Fibroblast of pulmonary artery (primary cell): ENCODE measurements at regions not wholly inside any gene's neighbourhood (a gene's known extent, or its start where the extent isn't known, plus 50 kb on each side); places are given as distances from the start of the nearest gene placed in this dataset.

Experiments used
- DNase-seq: peaks from one replicate; pipeline ENCODE4 v3.0.0-alpha.2; 2010; ENCODE audit warnings: low read depth
- H3K4me3 ChIP-seq: replicated peaks from 2 replicates; pipeline ENCODE4 v1.5.1; 2011; ENCODE audit warnings: low read depth, mild to moderate bottlenecking, control low read depth, low read length, moderate library complexity
- TF ChIP-seq, protein P1 (sequence below): IDR thresholded peaks from 2 replicates; pipeline ENCODE4 v1.5.1; 2011; ENCODE audit warnings: mild to moderate bottlenecking, control low read depth, low read length, inconsistent platforms; ENCODE audit errors: missing control alignments

DNA sequence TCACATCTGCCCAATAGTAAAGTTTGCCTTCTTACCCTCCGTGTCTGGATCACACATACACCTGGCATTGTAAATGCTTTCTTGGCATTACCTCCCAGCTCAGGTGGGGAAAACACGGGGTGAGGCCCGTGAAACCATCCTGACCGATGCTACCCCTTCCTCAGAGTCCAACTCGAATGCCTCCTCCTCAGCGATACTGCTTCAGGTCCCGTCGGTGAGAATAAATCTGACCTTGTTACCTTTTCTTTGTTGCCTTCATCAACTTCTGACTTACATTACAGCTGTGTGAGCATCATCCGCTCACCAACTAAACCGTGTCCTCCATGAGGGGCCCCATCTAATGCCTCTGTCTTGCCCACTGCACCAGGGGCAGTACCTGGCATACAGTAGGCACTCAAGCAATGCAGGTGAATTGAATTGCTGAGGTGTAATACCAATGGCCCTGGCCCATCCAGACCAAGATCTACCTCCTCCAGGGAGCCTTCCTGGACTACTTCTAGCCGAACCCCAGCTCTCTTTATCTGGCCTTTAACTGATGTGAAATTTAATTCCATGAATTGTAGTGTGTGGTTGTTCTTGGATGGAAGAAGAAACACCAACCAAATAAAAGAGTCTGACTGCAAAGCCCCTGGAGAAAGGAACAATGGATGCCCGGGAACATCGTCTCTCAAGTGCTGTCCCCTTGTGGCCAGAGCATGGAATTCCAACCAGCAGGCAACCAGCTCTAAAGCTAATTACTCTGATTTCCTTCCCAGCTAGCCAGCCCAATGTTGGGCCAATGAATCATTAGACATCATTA, 141.5 kb downstream of the ANKRD60 start:
- peak; percentile 60 for DNase-seq
- H3K4me3 ChIP-seq: no peak overlapping the region
- TF ChIP-seq, protein P1, sequence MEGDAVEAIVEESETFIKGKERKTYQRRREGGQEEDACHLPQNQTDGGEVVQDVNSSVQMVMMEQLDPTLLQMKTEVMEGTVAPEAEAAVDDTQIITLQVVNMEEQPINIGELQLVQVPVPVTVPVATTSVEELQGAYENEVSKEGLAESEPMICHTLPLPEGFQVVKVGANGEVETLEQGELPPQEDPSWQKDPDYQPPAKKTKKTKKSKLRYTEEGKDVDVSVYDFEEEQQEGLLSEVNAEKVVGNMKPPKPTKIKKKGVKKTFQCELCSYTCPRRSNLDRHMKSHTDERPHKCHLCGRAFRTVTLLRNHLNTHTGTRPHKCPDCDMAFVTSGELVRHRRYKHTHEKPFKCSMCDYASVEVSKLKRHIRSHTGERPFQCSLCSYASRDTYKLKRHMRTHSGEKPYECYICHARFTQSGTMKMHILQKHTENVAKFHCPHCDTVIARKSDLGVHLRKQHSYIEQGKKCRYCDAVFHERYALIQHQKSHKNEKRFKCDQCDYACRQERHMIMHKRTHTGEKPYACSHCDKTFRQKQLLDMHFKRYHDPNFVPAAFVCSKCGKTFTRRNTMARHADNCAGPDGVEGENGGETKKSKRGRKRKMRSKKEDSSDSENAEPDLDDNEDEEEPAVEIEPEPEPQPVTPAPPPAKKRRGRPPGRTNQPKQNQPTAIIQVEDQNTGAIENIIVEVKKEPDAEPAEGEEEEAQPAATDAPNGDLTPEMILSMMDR: peak; percentile 96

DNA sequence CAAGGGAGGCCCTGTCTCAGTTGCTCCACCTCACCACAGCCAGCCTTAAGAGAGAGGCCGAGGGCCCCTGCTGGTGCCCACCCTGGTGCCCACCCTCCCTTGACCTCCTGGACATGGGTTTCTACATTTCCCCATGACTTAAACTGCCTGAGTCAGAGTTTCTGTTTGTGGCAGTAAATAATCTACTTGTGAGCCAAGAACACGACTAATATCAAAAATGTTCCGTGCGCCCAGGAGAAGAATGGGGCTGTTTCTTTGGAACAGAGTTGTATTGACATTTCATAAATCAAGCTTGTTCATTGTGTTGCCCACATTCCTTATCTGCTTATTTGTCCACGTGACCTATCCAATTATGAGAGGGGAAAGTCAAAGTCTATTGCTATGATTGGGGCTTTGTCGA, 143.5 kb downstream of the ANKRD60 start:
- DNase-seq: no peak
- no peak overlapping the region for H3K4me3 ChIP-seq
- TF ChIP-seq, protein P1: no peak

DNA sequence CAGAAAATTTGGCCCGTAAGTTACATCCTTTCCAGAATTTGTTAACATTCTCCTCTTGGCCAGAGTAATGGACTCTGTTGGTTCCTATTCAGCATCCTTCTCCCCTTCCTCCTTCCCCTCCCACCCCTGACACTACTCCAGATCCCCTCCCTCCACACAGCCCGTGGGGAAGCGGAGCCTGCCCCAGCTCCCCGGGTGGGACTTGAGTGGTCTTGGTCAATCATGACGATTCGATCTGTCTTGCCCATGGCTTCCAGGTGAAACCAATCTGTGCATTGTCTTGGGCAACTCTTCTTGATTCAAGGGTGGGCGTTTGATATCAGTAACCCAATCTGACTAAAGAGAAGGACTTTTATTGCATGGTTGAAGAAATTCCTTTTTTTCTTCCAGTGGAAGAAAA, 143.9 kb downstream of the ANKRD60 start:
- no peak for DNase-seq
- no peak overlapping the region for H3K4me3 ChIP-seq
- TF ChIP-seq, protein P1: no peak

DNA sequence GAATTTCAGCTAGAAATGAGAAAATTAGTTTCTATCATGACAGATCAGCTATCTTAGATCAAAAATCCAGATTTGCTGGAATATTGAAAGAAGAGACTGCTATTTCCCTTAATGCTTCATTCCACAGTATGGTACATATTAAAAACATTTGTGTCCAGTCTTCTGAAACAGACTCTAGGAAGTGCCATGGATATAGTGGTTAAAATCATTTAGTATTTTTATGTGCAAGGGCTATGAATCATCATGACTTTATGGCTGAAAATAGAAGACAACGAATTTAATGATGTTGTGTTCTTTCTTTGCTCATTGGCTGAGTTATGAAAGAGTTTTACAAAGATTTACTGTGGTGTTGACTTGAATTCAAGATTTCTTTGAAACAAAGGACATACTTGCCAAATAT, 146.6 kb downstream of the ANKRD60 start:
- peak; percentile 50 for DNase-seq
- H3K4me3 ChIP-seq: no peak overlapping the region
- TF ChIP-seq, protein P1: no peak

DNA sequence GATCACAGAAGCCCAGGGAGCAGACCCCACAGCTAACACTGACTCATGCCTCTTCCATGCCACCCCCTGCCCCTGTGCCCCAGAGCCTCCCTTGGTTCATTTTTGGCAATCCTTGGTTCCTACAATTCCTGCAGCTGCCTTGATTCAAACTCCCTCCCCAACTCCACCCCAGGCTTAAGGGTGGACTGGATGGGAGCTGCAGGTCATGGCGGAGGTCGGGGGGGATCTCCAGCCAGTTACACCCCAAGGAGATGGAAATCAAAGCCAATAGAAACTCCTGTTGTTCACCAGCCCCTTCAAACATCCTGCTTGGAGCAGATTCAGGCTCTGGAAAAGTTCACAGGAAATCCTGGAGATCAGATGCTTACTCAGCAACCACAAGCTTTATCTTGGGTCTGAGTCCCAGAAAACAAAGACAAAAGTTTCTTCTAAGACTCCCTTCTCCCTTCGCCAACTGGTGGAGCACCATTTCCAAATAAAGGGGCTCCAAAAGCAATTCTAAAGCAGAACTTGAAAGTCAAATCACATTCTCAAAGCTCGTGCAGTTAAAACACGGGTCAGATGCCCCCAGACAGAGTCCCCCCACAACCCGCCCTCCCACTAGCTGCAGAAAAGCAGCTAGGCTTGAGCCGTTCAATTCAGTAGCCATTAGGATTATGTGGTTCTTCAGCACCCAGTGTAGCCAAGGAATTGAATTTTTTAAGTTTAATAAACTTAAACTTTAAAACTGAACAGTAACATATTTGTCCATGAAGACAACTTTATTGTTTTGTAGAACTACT, 149.5 kb downstream of the ANKRD60 start:
- DNase-seq: peak; percentile 73
- TF ChIP-seq, protein P1: no peak

DNA sequence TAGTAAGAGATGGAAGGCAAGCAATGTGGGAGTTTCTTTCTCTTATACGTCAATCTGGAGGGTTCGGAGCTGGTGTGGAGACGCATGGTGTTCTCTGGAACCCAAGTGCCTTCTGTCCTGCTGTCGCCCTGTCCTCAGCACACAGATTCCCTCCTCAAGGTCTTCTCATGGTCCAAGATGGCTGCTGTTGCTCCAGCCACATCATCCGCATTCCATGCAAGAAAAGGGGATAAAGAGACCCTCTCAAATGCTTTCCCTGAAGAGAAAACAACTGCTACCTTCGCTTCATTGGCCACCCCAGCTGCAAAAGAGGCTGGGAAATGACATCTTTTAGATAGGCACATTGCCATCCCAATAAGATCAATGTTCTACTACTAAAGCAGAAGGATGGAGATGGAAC, 151.2 kb downstream of the ANKRD60 start:
- TF ChIP-seq, protein P1: no peak
- no peak overlapping the region for H3K4me3 ChIP-seq
- no peak for DNase-seq

More for the DNA sequence above, 149.5 kb downstream of the ANKRD60 start:
- no peak overlapping the region for H3K4me3 ChIP-seq

DNA sequence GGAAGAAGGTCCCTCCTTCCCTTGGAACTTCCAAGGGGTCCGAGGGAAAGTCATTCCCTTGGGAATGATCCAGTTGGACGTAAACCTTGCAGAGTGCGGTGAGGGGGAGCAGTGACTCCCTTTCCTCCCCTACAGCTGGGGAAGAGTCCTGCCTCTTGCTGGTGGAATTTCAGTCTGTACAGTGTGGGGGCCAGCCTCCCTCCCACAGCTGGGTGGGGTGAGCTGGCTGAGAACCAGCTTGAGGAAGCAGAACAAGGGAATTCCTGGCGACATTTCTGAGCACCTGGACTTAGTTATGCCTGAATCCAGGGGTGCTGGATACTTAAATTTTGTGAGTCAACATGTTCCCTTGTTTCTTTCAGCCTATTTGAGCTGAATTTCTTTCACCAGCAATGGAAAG, 152.0 kb downstream of the ANKRD60 start:
- no peak overlapping the region for H3K4me3 ChIP-seq
- DNase-seq: peak; percentile 31
- TF ChIP-seq, protein P1: no peak
